AG09319 (cell line): ENCODE measurements at regions not wholly inside any gene's neighbourhood (a gene's known extent, or its start where the extent isn't known, plus 50 kb on each side); places are given as distances from the start of the nearest gene placed in this dataset.
"Not testable (repeated sequence)": the region's sequence is repeated elsewhere in the genome, so short reads cannot be mapped to it uniquely, and the experiment has no call there.

ENCODE experiments used
- DNase-seq: peaks from one replicate; pipeline ENCODE4 v3.0.0-alpha.2; 2010; ENCODE audit warnings: low read depth; ENCODE audit errors: extremely low read depth
- CTCF ChIP-seq: IDR thresholded peaks from 2 replicates; pipeline ENCODE4 v1.5.1; 2011; ENCODE audit warnings: low read depth, mild to moderate bottlenecking, inconsistent platforms, low read length, moderate library complexity

GRCh38 chrX:87397103-87397886 is 120.3 kb upstream of the KLHL4 start:
- TF ChIP-seq CTCF, result no peak

GRCh38 chrX:87402256-87402655 is 115.3 kb upstream of the KLHL4 start:
- DNase-seq, result no peak
- no peak for TF ChIP-seq CTCF

More at GRCh38 chrX:87397103-87397886, 120.3 kb upstream of the KLHL4 start:
- DNase-seq, result no peak

- DNase-seq, result no peak
- no peak for TF ChIP-seq CTCF
These were observed 114.1 kb upstream of the KLHL4 start for GRCh38 chrX:87403551-87403950.

GRCh38 chrX:87409113-87409841 is 108.3 kb upstream of the KLHL4 start:
- TF ChIP-seq CTCF, result no peak
- no peak for DNase-seq

- no peak for TF ChIP-seq CTCF
- no peak for DNase-seq
These were observed 92.0 kb upstream of the KLHL4 start for GRCh38 chrX:87425618-87426017.

GRCh38 chrX:87434618-87435017 is 83.0 kb upstream of the KLHL4 start:
- no peak for TF ChIP-seq CTCF

GRCh38 chrX:87448613-87449012 is 69.0 kb upstream of the KLHL4 start:
- not testable (repeated sequence) for DNase-seq

More at GRCh38 chrX:87434618-87435017, 83.0 kb upstream of the KLHL4 start:
- no peak for DNase-seq

- DNase-seq, result not testable (repeated sequence)
These were observed 51.8 kb upstream of the KLHL4 start for GRCh38 chrX:87465757-87466156.
